RWPE2 (cell line): ENCODE measurements at regions not wholly inside any gene's neighbourhood (a gene's known extent, or its start where the extent isn't known, plus 50 kb on each side); places are given as distances from the start of the nearest gene placed in this dataset.

ENCODE experiments used
- ATAC-seq: fragments of 200-7000 bp; cut with Tn5 transposase; 3 replicates; pipeline ENCODE4 v1.9.1; 2021; ENCODE audit warnings: low read depth
- DNase-seq: peaks from one replicate; pipeline ENCODE4 v3.0.0-alpha.2; 2020; ENCODE audit warnings: low spot score
- H3K27ac ChIP-seq: fragments of 450-650 bp; 2 replicates; pipeline ENCODE4 v1.5.1; 2017; ENCODE audit warnings: mild to moderate bottlenecking; ENCODE audit not compliant: poor library complexity, severe bottlenecking
- H3K27me3 ChIP-seq: fragments of 250-450 bp; sonication (Bioruptor Pico); 2 replicates; pipeline ENCODE4 v1.5.1; 2021; ENCODE audit warnings: mild to moderate bottlenecking, moderate library complexity; ENCODE audit not compliant: insufficient read depth, poor library complexity, severe bottlenecking
- H3K36me3 ChIP-seq: fragments of 250-450 bp; sonication (Bioruptor Pico); 2 replicates; pipeline ENCODE4 v1.5.1; 2020; ENCODE audit warnings: low read depth, mild to moderate bottlenecking, moderate library complexity
- H3K4me1 ChIP-seq: fragments of 250-450 bp; sonication (Bioruptor Pico); 2 replicates; pipeline ENCODE4 v1.5.1; 2021; ENCODE audit warnings: mild to moderate bottlenecking, moderate library complexity; ENCODE audit not compliant: insufficient read depth, poor library complexity, severe bottlenecking
- H3K4me3 ChIP-seq: fragments of 250-450 bp; sonication (Bioruptor Pico); 2 replicates; pipeline ENCODE4 v1.5.1; 2021; ENCODE audit warnings: mild to moderate bottlenecking, moderate library complexity; ENCODE audit not compliant: severe bottlenecking
- H3K9me3 ChIP-seq: fragments of 250-450 bp; sonication (Bioruptor Pico); 2 replicates; pipeline ENCODE4 v1.5.1; 2021; ENCODE audit warnings: mild to moderate bottlenecking, moderate library complexity; ENCODE audit not compliant: severe bottlenecking
- CTCF ChIP-seq: fragments of 450-650 bp; IDR thresholded peaks from one replicate; pipeline ENCODE4 v1.5.1; 2017; ENCODE audit warnings: mild to moderate bottlenecking, moderate library complexity; ENCODE audit not compliant: poor library complexity, severe bottlenecking

GRCh38 chrX:115896362-115896761 lies 274.2 kb upstream of the AGTR2 start:
- Histone ChIP-seq H3K36me3 (no peaks in the 10 kb centered on the region), H3K4me1 (no peaks in the 10 kb centered on the region), H3K4me3 (no peak overlapping the region), H3K9me3 (no peaks in the 10 kb centered on the region), H3K27me3 (no peaks in the 10 kb centered on the region), H3K27ac (no peak overlapping the region)
- no peak for DNase-seq
- TF ChIP-seq CTCF: no peak
- ATAC-seq: no peak

GRCh38 chrX:115897956-115898355 lies 272.6 kb upstream of the AGTR2 start:
- DNase-seq (no peak), ATAC-seq (no peak)
- Histone ChIP-seq H3K27ac (no peak overlapping the region), H3K4me1 (no peaks in the 10 kb centered on the region), H3K36me3 (no peaks in the 10 kb centered on the region), H3K27me3 (no peaks in the 10 kb centered on the region), H3K9me3 (no peaks in the 10 kb centered on the region), H3K4me3 (no peak overlapping the region)
- TF ChIP-seq CTCF: no peak

GRCh38 chrX:115898382-115899001 lies 272.1 kb upstream of the AGTR2 start:
- no peak for ATAC-seq

GRCh38 chrX:115900425-115900824 lies 270.1 kb upstream of the AGTR2 start:
- no peak for TF ChIP-seq CTCF
- H3K9me3 ChIP-seq: no peaks in the 10 kb centered on the region
- no peak for ATAC-seq
- no peak overlapping the region for H3K27ac ChIP-seq
- H3K27me3 ChIP-seq: no peaks in the 10 kb centered on the region
- no peak for DNase-seq
- H3K4me1 ChIP-seq: no peaks in the 10 kb centered on the region
- no peaks in the 10 kb centered on the region for H3K36me3 ChIP-seq
- H3K4me3 ChIP-seq: no peak overlapping the region

More at GRCh38 chrX:115898382-115899001, 272.1 kb upstream of the AGTR2 start:
- no peaks in the 10 kb centered on the region for H3K9me3 ChIP-seq
- no peak for DNase-seq
- no peaks in the 10 kb centered on the region for H3K36me3 ChIP-seq
- no peaks in the 10 kb centered on the region for H3K4me1 ChIP-seq
- H3K27me3 ChIP-seq: no peaks in the 10 kb centered on the region
- no peak for TF ChIP-seq CTCF
- H3K4me3 ChIP-seq: no peak overlapping the region
- H3K27ac ChIP-seq: no peak overlapping the region

GRCh38 chrX:115901241-115901640 lies 269.3 kb upstream of the AGTR2 start:
- no peak overlapping the region for H3K4me3 ChIP-seq
- no peak for TF ChIP-seq CTCF
- no peaks in the 10 kb centered on the region for H3K36me3 ChIP-seq
- DNase-seq (no peak), ATAC-seq (no peak)
- H3K27ac ChIP-seq: no peak overlapping the region
- H3K9me3 ChIP-seq: no peaks in the 10 kb centered on the region
- no peaks in the 10 kb centered on the region for H3K27me3 ChIP-seq
- no peaks in the 10 kb centered on the region for H3K4me1 ChIP-seq
